NB4 (cell line): ENCODE measurements at regions not wholly inside any gene's neighbourhood (a gene's known extent, or its start where the extent isn't known, plus 50 kb on each side); places are given as distances from the start of the nearest gene placed in this dataset.

Experiments
- DNase-seq: peaks from one replicate; pipeline ENCODE4 v3.0.0; 2010; ENCODE audit warnings: low read depth
- H3K4me3 ChIP-seq: one replicate; pipeline ENCODE4 v1.5.1; 2011; ENCODE audit warnings: mild to moderate bottlenecking, low read depth, low read length, moderate library complexity
- MYC ChIP-seq: IDR thresholded peaks from 2 replicates; pipeline ENCODE4 v1.6.1; 2011; ENCODE audit warnings: low read depth, low read length
- POLR2A ChIP-seq: IDR thresholded peaks from 2 replicates; pipeline ENCODE4 v1.6.1; 2011; ENCODE audit warnings: mild to moderate bottlenecking; ENCODE audit not compliant: insufficient read length; ENCODE audit errors: extremely low read depth
- TF ChIP-seq, protein P1 (sequence below): IDR thresholded peaks from 2 replicates; pipeline ENCODE4 v1.6.1; 2011; ENCODE audit warnings: low read depth, low read length
- TF ChIP-seq, protein P2 (sequence below): IDR thresholded peaks from one replicate; pipeline ENCODE4 v1.5.1; 2012; ENCODE audit warnings: low read depth, low read length

DNA sequence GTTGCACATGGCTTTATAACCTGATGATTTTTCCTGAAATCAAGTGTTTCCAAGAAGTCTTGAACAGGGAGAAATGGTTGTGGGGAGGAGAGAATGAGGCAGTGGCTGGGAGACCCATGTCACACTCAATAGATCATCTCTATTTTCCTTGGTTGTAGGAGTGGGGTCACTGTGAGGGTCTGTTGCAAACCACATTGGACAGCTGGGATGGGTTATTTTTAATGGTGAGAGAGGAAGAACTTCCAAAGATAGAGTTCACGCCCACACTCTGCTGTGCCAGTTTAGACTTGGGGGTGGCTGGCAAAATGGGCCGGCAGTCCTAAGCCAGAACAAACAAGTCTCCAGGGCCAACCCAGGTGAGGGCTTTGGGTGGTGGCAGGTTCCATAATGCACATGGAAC is 196.2 kb upstream of the ADRA1D start:
- DNase-seq = no peak
- TF ChIP-seq, protein P1, sequence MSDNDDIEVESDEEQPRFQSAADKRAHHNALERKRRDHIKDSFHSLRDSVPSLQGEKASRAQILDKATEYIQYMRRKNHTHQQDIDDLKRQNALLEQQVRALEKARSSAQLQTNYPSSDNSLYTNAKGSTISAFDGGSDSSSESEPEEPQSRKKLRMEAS = no peak
- TF ChIP-seq MYC (no peak), POLR2A (no peak)
- TF ChIP-seq, protein P2, sequence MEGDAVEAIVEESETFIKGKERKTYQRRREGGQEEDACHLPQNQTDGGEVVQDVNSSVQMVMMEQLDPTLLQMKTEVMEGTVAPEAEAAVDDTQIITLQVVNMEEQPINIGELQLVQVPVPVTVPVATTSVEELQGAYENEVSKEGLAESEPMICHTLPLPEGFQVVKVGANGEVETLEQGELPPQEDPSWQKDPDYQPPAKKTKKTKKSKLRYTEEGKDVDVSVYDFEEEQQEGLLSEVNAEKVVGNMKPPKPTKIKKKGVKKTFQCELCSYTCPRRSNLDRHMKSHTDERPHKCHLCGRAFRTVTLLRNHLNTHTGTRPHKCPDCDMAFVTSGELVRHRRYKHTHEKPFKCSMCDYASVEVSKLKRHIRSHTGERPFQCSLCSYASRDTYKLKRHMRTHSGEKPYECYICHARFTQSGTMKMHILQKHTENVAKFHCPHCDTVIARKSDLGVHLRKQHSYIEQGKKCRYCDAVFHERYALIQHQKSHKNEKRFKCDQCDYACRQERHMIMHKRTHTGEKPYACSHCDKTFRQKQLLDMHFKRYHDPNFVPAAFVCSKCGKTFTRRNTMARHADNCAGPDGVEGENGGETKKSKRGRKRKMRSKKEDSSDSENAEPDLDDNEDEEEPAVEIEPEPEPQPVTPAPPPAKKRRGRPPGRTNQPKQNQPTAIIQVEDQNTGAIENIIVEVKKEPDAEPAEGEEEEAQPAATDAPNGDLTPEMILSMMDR = no peak
- H3K4me3 ChIP-seq = no peak overlapping the region

DNA sequence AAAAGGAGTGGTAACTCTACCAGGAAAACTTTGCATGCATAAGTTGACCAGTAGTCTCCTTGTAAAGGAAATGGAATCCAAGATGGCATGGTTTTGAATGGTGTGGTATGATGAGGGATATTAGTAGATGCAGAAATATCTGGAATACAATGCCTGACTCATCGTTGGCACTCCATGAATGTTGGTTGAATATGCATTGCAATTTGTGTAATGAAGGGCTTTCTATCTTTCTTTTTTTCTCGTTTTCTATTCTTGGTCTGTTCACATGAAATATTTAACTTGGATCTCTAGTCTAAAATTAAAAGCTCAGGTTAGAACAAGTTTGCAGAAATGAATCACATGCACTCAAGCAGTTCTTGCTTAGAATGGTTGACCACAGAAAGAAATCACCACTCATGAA is 195.3 kb upstream of the ADRA1D start:
- TF ChIP-seq POLR2A (no peak), MYC (no peak)
- TF ChIP-seq, protein P1 = no peak
- TF ChIP-seq, protein P2 = no peak
- DNase-seq = no peak
- no peak overlapping the region for H3K4me3 ChIP-seq

DNA sequence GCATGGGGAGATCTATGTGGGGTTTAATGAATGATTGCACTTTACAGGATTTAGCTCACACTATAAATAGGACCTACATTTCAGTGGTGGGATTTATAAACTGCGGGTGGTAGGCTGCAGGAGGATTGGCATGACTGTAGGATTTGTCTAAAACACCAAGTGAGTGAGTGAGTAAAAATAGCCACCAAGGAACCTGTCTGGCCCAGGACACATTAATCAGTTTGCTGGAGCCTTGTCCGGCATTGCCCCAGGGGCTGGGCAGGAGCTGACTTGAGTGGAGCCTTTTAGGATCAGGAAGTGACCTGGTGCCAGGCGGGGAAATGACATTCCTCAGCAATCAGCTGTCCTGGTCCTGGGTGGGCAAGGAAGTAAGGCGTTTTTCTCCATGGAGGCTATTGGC is 193.9 kb upstream of the ADRA1D start:
- H3K4me3 ChIP-seq = no peak overlapping the region
- TF ChIP-seq, protein P1 = no peak
- TF ChIP-seq MYC = no peak
- TF ChIP-seq POLR2A = no peak
- TF ChIP-seq, protein P2 = no peak
- DNase-seq = no peak

DNA sequence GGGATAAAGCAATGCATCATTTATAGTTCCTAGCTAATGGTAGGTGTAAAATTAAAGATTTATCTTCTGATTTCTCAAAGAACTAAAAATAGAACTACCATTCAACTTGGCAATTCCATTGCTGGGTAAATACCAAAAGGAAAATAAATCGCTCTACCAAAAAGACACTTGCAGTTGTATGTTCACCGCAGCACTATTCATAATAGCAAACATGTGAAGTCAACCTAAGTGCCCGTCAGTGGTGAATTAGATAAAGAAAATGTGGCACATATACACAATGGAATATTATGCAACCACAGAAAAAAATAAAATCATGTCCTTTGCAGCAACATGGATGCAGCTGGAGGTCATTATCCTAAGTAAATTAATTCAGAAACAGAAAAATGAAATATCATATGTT is 192.8 kb upstream of the ADRA1D start:
- TF ChIP-seq, protein P1 = no peak
- TF ChIP-seq POLR2A (no peak), MYC (no peak)
- TF ChIP-seq, protein P2 = no peak
- no peak overlapping the region for H3K4me3 ChIP-seq
- no peak for DNase-seq

DNA sequence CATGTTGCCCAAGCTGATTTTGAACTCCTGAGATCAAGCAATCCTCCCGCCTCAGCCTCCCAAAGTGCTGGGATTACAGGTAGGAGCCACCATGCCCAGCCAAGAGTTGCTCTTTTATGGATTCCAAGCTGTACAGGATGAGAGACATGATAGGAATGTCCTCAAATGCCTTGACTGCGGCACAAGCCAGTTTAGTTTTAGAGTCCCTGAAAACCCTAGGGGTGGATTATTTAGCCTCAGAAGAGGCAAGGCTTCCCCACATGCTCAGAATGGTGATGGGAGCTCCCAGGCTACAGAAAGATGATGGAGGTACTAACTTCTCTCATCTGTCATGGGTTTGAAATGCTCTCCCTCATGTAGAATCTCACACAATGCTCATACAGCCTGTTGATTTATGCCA is 192.1 kb upstream of the ADRA1D start:
- TF ChIP-seq MYC (no peak), POLR2A (no peak)
- TF ChIP-seq, protein P1 = no peak
- TF ChIP-seq, protein P2 = no peak
- no peak overlapping the region for H3K4me3 ChIP-seq
- DNase-seq = no peak

DNA sequence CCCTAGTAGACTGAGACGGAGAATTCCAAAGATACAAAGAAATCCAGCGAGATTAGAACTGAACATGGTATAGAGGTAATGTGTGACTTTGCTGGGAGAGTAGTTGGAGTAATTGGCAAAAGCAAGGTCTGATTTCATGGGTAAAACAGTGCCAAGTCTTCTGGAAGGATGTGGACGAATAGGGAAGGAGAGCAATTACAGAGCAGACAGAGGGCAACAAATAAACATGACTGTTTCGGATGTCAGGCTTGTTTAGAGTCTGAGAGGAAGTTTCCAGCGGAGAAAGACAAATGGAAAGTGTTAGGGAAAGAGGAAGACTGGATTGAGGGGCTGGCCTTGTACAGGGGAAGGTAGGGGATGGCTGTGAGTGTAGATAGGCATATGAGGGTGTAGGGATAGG is 190.4 kb upstream of the ADRA1D start:
- TF ChIP-seq, protein P1 = no peak
- TF ChIP-seq POLR2A (no peak), MYC (no peak)
- TF ChIP-seq, protein P2 = no peak
- no peak overlapping the region for H3K4me3 ChIP-seq
- no peak for DNase-seq
